Activated effector memory CD4-positive, alpha-beta T cell treated with Interleukin-2 at 50 U/mL for 16 hours (primary cell): ENCODE measurements at regions not wholly inside any gene's neighbourhood (a gene's known extent, or its start where the extent isn't known, plus 50 kb on each side); places are given as distances from the start of the nearest gene placed in this dataset.

Experiments used
- DNase-seq: peaks from one replicate; pipeline ENCODE4 v3.0.0-alpha.2; 2020

- DNase-seq: no peak
Measured at GRCh38 chr17:77493238-77493820, 352.6 kb downstream of the SEC14L1 start.

DNA sequence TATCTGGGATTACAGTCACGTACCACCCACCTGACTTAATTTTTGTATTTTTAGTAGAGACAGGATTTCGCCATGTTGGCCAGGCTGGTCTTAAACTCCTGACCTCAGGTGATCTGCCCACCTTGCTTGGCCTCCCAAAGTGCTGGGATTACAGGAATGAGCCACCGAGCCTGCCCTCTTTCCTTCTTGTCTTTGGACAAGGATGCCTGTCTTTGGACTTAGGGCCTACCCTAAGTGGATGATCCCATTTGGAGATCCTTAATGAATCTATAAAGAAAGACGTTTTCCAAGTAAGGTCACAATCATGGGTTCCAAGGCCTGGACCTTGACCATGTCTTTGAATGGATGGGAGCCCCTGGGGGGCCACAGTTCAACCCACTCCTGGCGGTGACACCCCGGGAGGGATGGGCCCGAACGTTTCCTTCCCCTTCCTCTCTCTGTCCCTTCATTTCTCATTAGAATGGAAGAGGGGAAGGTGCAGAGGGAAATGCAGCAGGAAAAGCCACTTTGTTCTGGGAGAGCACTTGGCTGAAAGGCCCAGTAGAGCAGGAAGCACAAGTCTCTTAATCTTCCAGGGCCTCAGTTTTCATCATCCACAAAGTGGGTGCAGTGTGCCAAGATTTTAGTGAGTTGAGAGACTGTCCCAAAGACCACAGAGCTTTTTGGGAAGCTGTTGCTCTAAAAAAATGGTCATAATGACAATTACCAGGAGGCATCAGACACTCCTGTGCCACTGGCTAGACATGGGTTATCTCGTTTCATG, 353.3 kb downstream of the SEC14L1 start:
- DNase-seq: peak; percentile 2

DNA sequence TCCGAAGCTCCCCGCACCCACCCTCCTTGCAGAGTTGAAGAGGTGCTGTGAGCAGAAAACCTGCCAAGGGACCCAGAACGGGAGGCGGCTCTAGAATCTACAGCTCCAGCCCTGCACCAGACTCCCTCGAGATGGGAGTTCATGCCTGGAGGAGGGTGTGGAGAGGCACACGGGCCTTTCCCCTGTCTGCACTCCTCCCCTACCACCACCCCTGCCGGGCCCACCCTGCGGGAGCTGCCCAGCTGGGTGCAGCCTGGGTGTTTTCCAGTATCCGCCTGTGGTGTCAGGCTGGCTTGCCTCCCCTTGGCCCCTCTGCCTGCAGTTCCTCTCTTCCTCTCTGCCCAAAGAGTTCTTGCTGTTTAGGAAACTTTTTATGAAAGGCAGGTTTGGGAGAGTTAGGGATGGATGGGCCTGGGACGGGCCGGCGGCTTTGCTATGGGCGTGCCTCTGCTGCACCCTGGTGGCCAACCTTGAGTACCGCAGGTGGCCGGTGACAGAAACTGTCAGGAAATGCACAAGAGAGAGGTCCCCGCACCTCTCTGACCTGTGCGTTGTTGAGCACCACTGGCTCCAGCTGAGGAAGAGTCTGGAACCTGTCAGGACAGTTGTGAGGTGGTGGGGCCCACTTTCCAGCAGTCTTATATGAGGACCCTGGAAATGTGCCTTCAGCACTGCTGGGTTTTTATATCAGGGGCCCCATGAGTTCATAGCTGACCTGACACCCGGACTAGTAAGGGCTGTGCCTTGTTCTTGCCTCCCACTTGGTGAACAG, 354.1 kb downstream of the SEC14L1 start:
- peak; percentile 62 for DNase-seq

GRCh38 chr17:77495575-77495974, 354.8 kb downstream of the SEC14L1 start:
- no peak for DNase-seq

- DNase-seq: no peak
Measured at GRCh38 chr17:77496401-77496801, 355.6 kb downstream of the SEC14L1 start.

- no peak for DNase-seq
Measured at GRCh38 chr17:77496831-77497577, 356.2 kb downstream of the SEC14L1 start.

DNA sequence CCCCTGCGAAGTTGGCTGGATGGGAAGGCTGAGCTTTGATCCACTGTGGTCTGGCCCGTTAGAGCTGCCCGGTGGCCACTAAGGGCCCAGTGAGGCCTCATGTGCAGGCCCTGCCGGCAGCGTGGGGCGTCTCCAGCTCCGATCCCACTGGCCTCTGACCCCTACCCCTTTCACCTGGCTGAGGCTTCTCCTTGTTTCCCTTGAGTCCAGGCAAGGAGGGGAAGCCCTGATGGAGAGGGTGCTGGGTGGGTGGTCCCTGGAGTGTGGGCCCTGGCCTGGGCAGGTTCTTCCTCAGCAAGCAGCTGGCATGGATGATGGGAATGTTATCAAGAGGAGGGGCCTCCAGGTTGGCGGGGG, 356.8 kb downstream of the SEC14L1 start:
- no peak for DNase-seq

GRCh38 chr17:77498091-77498741, 357.4 kb downstream of the SEC14L1 start:
- DNase-seq: no peak

DNA sequence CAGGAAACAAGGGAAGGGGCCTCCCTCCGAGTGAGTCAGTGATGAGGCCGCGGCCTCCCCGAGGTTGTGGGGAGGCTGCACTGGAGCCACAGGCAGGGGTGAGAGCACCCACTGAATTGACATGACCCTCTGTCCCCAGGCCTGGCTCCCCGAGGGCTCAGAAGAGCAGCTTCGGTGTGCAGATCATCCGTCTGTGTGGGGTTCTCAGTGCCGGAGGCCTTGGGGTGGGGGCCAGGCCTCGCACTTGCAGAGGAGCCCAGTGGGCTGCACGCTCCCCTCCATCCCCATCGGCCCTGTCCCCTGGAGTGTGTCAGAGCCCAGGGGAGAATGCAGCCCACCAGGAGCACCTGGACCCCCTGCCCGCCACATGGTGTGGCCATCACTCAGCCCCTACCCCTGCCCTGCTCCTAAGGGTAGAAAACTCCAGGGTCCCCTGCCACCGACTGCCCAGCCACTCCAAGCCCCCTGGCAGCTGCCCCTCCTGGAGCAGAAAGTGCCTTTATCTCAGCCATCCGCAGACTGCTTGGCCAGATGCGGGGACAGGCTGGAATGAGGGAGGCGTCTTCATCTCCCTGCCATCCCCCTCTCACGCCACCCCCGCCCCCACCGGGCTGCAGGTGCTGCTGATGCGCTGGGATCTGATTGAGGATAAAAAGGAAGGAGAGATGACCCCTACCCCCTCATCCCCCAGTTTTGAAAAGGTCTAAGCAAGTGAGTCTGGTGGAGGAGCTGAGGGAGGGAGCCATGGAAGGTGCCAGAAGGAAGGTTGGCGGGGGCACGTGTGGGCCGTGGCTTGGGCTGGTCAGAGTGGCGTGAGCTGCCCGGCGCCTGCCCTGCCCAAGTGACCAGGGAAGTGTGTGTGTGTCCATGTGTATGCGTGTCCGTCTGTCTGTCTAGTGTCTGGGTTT, 358.3 kb downstream of the SEC14L1 start:
- no peak for DNase-seq

GRCh38 chr17:77499699-77500435, 359.1 kb downstream of the SEC14L1 start:
- no peak for DNase-seq

- no peak for DNase-seq
Measured at GRCh38 chr17:77501101-77501566, 360.4 kb downstream of the SEC14L1 start.

GRCh38 chr17:77501751-77502625, 361.2 kb downstream of the SEC14L1 start:
- no peak for DNase-seq

DNA sequence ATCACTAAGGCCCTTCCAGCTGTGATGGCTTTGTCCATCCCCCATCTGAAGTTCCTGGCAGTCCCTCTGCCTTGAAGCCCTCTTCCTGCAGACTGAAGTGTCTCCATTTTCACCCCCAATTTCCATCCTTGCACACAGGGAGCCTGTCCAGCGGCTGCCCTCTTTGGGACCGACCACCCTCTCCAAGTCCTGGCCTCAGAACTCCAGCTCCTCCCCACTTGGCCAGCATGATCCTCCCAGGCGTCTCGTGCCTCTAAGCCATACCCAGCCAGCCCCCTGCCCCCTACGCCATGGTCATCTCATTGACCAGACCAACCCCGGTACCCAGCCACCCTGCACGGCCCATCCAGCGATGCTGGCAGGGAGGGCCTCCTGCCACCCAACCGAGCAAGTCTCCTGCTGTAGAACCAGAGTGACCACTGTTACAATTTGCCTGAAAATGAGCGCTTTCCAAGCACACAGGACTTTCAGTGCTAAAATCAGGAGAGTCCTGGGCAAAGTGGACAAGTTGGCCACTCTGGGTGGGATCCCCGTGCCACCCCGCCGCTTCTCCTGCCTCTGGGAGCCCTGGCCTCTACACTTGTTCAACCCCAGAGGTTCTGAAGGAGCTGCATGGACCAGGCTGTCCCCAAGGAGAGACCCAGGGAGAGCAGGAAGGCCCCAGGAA, 362.0 kb downstream of the SEC14L1 start:
- no peak for DNase-seq

GRCh38 chr17:77503293-77503655, 362.5 kb downstream of the SEC14L1 start:
- DNase-seq: no peak

DNA sequence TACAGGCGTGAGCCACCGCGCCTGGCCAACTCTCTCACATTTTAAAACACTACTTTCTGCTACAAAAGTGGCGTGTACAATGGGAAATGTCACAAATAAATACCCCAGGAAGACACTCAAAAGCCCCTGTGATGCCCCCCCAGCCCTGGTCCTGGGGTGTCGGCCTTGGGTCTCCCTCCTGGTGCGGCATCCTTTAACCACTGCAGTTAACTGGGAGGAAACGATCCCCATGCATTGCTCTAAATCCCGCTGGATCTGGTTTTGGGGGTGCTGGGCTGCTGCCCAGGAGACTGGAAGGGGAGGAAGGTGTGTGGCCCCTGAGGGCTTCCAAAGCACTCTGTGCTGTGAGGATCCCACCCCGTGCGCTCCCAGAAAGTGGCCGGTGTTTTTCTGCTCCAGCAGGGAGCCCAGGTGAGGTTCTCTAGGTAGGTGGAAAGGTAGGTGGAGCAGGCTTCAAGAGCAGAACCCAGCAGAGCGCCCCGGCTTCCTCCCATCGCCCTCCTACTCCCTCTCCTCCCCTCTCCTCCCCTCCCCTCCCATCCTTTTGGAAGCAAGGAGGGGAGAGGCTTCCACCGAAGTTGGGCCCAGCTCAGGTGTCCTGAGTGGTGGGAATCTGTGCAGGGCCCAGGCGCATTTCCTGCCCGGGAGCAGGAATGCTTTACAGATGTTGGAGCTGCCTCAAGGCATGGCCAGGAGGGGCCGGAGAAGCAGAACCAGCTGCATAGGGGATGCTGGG, 363.3 kb downstream of the SEC14L1 start:
- DNase-seq: no peak

DNA sequence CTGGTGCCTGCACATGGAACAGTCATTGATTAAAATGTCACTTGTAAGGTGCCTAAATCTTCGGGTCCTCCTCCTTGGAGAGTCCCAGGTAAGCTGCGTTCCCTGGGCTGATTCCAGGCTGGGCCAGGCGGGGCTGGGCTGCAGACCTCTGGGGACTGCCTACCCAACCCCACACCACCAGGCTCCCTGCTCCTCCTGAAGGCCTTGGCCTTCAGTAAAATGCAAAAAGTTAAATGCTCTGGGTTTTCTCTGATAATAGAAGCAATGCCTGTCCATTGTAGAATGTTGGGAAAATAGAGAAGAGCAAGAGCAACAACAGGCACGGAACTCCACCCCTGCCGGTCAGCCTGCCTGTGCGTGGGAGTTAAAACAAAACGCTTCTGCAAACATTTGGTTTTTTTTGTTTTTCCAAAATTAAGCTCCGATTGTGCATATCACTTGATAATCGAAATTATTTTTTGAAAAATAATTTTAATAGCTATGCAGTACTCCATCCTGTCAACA, 363.9 kb downstream of the SEC14L1 start:
- no peak for DNase-seq

- DNase-seq: no peak
Measured at GRCh38 chr17:77505181-77505639, 364.4 kb downstream of the SEC14L1 start.

GRCh38 chr17:77506371-77506991, 365.7 kb downstream of the SEC14L1 start:
- DNase-seq: no peak
